RCC 7860 (cell line): ENCODE measurements at regions not wholly inside any gene's neighbourhood (a gene's known extent, or its start where the extent isn't known, plus 50 kb on each side); places are given as distances from the start of the nearest gene placed in this dataset.

Experiments
- DNase-seq: peaks from one replicate; pipeline ENCODE4 v3.0.0-alpha.2; 2015; ENCODE audit warnings: low spot score
- FAIRE-seq: peaks from 2 replicates; lab custom pipeline; 2012; peaks lifted over from hg19 to GRCh38; lab: Jason Lieb, UNC

DNA sequence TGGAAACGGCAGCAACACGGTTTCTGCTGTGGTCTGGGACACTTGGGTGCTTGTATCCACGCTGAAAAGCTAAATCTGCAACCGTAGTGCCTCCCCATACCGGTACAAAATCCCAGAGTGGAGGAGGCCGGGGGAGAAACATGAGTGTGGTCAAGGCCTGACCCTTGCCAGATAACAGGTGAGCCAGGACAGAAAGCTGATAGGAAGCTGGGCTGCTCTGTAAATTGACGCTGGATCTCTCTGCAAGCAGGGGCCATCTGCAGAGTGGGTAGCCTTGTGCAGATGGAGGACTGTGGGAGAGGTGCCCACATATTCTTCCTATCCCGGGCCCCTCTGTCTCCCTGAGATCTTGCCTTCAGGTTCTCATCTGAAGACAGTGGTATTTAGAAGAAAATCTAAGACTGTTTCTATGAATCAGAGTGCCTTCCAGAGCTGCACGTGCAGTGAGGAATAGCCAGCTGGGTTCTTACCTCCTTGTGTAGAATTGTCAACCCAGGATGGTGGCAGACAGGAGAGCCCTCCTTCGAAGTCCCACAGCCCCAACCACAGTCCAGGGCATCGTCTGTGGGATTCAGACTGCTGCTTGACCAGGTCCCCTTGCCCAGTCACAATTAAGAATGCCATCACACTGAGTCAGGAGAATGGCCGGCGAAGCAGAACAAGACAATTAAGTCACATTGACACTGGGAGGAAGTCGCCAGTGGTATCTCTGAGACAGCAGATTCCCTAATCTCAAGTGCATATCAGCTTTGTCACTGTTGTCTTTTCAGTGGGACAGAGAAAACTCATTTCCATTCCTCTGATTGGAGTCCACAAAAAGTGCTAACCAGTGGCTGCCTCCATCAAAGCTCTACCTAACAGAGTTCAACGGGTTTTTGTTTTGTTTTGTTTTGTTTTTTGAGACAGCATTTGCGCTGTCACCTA lies 100.0 kb upstream of the RIPOR2 start:
- FAIRE-seq = peak; percentile 91
- DNase-seq = peak; percentile 95

DNA sequence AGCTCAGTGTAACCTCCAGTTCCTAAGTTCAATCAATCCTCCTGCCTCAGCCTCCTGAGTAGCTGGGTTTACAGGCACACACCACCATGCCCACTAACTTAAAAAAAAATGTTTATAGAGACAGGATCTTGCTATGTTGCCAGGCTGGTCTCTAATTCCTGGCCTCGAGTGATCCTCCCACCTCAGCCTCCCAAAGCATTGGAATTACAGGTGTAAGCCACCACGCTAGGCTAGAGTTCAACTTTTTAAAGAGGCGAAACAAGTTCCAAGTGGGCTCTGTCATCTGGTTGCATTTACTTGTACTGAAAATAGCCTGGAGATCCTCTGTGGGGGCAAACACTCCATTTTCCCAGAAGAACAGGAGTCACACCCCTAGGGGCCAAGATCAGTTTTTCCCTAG lies 100.7 kb upstream of the RIPOR2 start:
- FAIRE-seq = no peak

DNA sequence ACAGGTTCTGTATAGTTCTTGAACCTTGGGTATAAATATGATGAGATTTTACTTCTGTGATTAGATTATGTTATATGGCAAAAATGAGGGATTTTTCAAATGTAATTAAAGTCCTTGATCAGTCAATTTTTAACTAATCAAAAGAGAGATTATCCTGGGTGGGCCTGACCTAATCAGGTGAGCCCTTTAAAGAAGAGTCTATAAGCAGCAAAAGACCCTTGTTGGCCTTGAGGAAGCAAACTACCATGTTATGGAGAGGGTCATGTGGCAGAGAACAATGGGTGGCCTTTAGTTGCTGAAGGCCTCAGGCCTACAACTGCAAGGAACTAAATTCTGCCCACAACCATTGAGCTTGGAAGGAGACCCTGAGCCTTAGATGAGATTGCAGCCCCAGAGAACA lies 102.5 kb upstream of the RIPOR2 start:
- no peak for DNase-seq
- FAIRE-seq = no peak

More for the DNA sequence above, 100.7 kb upstream of the RIPOR2 start:
- DNase-seq = no peak

DNA sequence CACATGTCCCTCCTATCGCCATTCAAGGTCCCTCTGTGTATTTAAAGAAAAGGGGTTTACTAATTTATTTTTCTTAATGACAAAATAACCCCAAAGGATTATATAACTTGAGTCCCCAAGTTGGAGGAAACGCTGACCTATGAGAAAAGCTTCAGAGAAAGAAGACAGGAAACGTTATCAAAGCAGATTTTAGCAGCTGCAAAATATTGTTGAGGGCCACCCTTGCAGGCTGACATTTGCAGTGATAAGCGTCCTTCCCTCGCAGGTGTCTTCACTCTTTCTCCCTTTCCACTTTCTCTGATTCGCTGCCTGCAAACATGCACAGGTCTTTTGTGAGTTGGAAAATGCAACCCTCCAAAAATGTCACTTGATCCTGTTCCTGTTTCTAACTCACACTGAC lies 103.2 kb upstream of the RIPOR2 start:
- DNase-seq (no peak), FAIRE-seq (no peak)

DNA sequence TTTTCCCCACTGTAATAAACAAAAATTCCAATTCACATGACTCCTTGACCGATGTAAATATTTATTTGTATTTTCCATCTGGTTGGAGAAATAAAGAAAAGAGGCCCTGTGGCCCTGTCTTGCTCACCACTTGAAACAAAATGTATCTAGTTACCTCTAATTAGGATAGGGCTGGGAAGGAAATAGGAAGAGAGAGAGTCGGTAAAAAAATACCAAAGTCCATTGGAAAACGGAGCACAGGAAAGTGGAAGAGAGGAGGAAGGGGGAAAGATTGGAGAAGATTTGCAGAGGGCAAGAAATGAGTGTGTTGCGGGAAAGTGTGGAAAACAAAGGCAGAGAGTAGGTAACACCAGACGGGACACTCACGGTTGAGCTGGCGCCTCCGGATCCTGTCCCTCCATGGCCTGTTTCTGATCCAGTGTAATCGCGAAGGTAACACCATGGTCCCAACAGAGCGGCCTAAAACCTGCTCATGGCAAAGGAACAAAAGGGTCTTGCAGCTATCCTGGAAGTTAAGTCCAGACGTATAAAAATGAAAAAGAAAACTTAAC lies 105.8 kb upstream of the RIPOR2 start:
- no peak for FAIRE-seq

DNA sequence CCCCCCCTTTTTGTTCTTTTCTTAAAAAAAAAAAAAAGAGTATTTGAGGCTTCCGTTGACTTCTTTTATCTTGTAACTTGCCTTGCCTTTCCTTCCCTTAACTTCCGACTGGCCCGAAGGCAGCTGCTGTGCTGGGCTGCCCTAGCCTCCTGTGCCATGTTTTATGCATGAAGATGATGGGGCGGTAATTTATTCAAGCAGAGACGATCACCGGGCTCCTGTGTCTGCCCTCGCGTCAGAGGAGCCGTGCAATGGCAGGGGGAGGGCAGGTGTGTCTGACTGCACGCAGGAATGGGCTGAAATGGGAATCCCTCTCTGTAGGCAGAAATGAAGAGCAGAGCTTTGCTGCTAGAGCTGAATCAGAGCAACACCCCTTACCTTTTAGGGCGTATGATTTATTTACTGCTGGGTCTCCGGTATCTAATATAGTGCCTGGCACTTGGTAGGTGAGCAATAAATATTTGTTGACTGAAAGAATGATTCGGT lies 106.3 kb upstream of the RIPOR2 start:
- DNase-seq (no peak), FAIRE-seq (no peak)

More for the DNA sequence above, 105.8 kb upstream of the RIPOR2 start:
- no peak for DNase-seq

DNA sequence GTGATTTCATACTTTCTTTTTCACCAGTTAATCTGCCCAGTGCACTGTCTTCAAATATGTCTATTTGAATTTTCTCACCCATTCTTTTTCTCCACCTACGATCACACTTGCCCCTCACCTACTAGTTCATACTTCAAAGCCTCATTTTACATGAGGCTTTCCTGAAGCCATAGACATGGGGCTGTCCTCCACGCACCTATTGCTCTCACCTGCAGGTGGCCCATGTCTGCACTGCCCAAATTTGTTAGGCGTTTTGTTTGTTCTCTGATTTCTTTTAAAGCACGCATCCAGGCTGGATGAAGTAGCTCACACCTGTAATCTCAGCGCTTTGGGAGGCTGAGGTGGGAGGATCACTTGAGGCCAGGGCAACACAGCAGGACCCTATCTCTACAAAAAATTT lies 106.8 kb upstream of the RIPOR2 start:
- no peak for DNase-seq
- no peak for FAIRE-seq

DNA sequence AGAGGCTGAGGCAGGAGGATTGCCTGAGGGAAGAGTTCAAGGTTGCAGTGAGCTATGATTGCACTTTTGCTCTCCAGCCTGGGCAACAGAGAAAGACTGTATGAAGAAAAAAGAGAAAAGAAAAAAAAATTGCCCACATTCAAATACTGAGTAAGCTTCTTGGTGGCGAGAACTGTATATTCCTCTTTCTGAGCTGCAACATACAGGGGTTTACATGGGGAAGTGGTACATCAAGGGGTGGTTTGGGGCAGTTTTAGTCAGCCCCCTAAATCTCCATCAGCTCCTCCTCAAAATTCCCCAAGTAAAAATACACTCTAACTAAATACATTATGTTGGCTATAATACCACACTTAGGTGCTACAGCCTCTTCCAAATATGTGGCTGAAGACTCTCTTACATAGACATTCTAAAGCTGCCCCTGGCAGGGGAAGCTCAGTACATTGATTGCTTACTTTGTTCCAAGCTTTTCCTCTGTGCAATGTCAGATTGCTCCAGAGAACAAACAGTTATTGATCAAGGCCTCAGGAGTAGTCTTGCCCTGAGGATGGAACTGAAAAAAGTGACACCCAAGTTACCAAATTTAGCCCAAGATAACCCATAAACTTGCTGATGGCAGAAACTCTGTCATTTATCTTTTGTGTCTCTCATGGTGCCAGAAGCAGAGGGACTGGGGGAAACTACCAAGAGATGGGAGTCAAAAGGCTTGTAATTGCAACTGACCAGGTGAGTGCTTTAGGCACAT lies 107.4 kb upstream of the RIPOR2 start:
- DNase-seq (no peak), FAIRE-seq (no peak)

DNA sequence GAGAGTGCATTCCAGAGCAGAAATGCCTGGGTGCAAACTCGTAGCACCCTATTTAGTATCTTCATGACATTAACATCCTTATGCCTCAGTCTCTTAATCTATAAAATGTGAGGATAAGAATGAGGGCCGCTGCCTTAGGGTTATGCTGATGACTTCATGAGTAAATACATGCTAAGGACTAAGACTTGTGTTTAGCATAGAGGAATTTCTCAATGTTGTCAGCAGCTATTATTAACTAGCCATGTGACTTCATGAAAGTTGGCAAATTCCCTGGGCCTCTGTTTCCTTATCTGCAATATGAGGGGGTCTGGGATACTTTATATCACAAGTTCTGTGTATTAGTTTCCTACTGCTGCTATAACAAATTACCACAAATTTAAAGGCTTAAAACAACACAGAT lies 108.1 kb upstream of the RIPOR2 start:
- no peak for FAIRE-seq

DNA sequence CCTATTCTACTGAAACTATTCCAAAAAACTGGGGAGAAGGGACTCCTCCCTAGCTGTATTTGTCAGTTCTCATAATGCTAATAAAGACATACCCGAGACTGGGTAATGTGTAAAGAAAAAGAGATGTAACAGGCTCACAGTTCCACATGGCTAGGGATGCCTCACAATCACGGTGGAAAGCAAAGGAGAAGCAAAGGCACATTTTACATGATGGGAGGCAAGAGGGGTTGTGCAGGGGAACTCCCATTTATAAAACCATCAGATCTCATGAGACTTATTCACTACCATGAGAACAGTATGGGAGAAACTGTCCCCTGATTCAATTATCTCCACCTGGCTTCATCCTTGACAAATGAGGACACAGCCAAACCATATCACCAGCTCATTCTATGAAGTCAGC lies 111.2 kb upstream of the RIPOR2 start:
- DNase-seq (no peak), FAIRE-seq (no peak)

More for the DNA sequence above, 108.1 kb upstream of the RIPOR2 start:
- DNase-seq = no peak

DNA sequence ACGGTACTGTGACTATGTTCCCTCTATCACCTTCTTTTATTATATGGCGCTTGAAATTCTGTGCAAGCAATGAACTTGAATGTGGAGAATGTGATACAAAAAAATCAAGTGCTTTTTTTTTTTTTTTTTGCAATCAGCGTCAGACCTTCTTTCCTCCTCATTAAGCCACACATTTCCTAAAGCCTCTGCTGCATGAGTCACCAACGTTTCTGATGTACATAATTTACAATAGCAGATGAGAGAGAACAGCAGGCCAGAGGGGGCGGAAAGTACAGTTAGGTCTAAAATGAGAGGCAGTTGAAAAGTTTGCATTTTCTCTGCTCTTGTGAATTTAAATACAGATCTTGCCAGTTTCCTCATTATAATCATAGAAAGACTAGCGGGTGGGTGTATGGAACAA lies 114.6 kb upstream of the RIPOR2 start:
- DNase-seq = peak; percentile 22
- FAIRE-seq = no peak

DNA sequence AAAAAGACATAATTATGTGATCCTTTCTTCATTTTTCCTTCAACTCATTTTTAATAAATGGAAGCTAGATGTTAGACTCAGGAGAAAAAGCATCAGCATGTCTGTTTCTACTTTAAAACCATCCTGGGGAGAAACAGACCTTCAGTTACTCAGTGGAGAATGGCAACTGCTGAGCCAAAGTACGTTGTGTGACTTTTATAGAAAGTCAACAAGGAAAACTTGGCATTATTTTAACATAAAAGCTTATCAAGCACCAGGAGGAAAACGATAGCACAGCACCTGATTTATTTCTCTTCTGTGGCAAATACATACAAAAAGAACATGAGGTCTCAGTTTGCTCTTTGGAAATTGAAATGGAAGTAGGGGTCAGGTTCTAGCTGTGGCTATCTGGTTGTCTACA lies 115.3 kb upstream of the RIPOR2 start:
- FAIRE-seq = no peak

DNA sequence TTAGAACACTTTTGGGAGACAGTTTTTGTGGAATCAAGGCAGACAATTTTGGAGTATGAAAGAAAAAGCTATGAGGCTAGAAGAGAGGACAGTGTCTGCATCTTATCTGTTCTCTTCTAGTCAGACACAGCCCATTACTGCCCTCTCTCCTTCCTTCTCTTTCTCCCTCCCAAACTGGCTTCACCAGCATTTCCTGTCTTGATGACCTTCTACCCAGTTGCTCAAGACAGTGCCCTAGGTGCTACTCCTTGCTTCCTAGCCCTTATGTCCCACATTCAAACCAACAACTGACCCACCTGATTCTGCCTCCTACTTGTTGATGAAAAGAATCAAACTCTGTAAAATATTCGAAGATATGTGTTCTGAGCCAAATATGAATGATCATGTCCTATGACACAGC lies 116.4 kb upstream of the RIPOR2 start:
- FAIRE-seq = no peak

More for the DNA sequence above, 115.3 kb upstream of the RIPOR2 start:
- DNase-seq = no peak

DNA sequence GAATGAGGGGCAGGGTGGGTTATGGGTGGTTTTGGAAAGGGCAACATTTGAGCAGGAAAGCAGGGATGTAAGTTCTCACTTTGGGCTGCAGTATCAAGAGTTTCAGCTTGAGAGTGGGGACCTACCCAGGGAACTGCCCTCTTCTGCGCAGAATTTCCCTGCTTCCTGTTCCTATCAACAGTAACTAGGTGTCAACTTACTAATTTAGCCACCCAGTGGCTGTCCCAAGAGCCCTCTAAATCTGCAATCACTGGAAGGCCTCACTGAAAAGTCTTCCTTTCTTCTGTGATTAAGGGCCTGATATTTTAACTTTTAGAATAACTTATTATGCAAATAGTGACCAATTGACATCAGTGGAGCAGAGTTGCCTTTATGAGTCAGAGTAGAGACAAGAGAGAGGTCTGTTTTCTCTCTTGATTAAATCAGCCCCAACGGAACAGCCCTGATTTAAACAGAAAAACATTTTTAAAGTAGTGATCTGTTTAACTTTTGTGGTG lies 118.2 kb upstream of the RIPOR2 start:
- FAIRE-seq = no peak
- DNase-seq = no peak

More for the DNA sequence above, 116.4 kb upstream of the RIPOR2 start:
- no peak for DNase-seq

DNA sequence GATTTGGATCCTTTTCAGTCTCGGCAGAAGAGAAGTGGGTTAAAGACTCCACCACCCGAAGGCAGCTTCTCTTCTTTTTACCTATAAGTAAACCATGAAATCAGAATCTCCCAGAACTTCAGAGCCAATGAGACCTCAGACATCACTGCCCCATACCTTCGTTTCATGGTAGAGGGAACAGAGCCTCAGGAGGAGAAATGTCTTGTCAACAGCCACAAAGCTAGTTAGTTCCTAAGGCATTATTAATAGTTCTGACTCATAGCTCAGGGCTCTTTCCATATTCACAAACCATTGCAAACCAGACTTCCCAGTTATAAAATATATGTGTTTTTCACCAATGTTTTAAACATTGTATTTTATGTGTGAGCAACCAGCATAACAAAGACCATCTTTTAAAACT lies 118.7 kb upstream of the RIPOR2 start:
- FAIRE-seq (no peak), DNase-seq (peak; percentile 23)

DNA sequence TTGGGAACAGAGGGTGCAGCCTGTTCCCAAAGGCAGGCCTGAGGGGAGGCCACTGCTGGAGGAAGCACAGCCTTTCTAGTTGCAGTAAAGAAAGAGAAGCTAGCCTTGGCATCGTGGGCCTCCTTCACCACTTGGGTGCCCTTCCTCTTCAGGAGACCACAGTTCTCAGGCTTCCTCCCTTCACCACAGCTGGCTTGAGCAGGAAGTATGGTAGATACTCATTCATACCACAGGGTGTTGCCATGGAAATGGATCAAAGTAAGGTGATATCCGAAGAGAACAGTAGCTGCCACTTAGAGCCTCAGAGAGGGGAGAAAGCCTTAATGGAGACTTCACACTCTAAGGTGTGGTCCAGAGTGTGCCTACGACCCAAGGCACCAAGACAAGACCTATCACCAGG lies 120.4 kb upstream of the RIPOR2 start:
- FAIRE-seq (no peak), DNase-seq (no peak)

DNA sequence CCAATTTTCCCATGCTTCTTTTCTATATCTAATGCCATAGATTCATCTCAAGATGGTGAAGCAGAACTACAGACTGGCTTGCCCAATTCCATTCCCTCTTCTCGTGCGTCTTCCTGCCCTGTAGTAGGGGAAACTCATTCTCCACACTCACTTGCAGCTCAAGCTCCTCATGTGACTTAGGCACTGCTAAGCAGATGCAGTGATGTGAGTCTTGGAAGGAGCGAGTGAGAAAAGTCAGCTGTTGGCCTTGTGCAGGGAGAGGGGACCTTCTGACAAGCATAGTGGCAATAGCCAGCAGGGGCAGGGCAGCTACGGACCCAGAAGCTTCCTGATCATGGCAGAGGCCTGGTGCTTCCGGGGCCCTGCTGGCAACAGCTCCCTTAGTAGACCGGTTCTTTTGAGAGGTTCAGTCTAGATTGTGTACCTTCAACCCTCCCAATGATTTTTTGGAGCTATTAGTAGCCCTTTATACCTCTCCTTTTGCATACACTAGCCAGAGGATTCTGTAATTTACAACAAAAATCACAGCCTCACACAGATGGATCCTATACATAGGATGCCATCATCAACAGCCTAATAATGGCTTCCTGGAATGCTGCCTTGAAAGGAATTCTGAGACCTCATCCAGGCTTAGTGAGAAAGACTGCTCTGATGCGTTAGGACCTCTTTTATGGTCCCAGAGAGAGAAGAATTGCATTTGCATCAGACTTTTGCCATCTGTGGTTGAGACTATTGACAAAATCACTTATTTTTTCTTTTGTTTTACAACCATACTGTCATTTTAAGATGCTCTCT lies 121.5 kb upstream of the RIPOR2 start:
- DNase-seq = no peak
- no peak for FAIRE-seq

DNA sequence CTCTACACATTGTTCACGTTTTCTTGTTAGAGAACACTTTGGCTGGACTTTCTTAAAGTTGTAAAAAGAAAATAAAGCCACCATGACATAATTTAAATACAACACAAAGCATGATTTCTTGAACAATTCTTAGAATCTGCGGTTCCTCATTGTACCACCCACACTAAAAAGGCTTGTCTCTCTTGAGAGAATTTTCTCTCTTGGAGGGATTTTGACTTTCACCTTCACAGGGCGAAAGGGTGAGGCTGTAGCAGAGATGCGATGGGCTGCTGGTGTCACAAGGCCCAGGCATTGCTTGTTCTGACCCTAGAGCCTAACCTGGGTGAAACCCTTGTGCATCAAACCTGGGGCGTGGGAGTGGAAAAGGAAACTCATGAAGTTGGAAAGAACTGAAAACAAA lies 122.7 kb upstream of the RIPOR2 start:
- DNase-seq = no peak
- FAIRE-seq = no peak

DNA sequence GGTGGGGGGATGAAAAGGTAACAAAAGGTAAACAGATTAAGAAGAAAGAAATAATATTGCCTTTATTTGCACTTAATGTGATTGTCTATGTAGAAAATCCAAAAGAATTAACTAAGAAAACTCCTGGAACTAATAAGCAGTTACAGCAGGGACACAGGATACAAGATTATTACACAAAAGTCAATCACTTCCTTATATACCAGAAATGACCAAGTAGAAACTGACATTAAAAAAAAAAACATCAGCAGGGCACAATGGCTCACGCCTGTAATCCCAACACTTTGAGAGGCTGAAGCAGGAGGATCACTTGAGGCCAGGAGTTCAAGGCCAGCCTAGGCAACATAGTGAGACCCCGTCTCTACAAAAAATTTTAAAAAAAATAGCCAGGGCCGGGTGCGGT lies 123.2 kb upstream of the RIPOR2 start:
- no peak for FAIRE-seq
- no peak for DNase-seq

DNA sequence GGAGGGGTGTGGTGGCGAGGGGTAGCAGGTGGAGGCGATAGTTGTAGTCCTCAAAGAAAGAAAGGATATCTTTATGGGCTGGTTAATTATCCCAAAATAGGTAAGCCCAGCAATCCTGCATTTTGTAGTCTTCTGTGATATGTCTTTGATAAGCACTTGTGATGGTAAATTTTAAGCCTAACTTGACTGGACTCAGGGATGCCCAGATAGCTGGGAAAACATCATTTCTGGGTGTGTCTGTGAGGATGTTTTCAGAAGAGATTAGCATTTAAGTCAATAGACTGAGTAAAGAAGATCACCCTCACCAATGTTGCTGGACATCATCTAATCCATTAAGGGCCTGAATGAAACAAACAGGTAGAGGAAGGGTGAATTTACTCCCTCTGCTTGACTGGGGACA lies 124.8 kb upstream of the RIPOR2 start:
- no peak for FAIRE-seq
- DNase-seq = no peak
